GM19395 (cell line): ENCODE measurements at regions not wholly inside any gene's neighbourhood (a gene's known extent, or its start where the extent isn't known, plus 50 kb on each side); places are given as distances from the start of the nearest gene placed in this dataset.

Experiments
- ATAC-seq: cut with Tn5 transposase; IDR thresholded peaks from one replicate; pipeline ENCODE4 v1.9.1; 2021; ENCODE audit warnings: mild to moderate bottlenecking, moderate library complexity; ENCODE audit not compliant: unreplicated experiment

- ATAC-seq, result no peak
Observed at GRCh38 chr11:115576606-115577380, 72.6 kb upstream of the CADM1 start.

DNA sequence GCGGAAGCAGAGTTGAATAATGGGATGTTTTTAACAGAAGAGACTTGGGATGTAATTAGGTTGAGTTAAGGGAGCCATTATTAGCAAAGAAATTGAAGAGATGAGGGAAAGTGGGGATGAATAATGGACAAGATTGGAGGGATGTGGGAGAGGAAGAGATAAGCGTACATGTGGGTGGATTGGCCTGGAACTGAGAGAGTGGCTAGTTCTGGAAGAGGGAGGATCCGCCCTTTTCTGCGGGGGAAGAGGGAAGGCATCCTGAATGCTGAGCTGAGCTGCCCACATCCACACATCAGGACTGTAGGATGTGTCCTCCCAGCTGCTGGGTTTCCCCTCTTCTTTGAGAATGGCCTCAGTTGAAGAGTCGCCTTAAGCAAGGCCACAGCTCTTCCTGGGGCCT, 68.3 kb upstream of the CADM1 start:
- no peak for ATAC-seq

GRCh38 chr11:115566180-115566764, 62.1 kb upstream of the CADM1 start:
- ATAC-seq, result no peak

- ATAC-seq, result no peak
Observed at GRCh38 chr11:115564851-115565250, 60.6 kb upstream of the CADM1 start.

GRCh38 chr11:115561116-115561515, 56.9 kb upstream of the CADM1 start:
- ATAC-seq, result no peak

GRCh38 chr11:115558635-115559034, 54.4 kb upstream of the CADM1 start:
- ATAC-seq, result no peak

- ATAC-seq, result no peak
Observed at GRCh38 chr11:115557681-115558080, 53.5 kb upstream of the CADM1 start.

GRCh38 chr11:115556984-115557383, 52.8 kb upstream of the CADM1 start:
- ATAC-seq, result no peak

DNA sequence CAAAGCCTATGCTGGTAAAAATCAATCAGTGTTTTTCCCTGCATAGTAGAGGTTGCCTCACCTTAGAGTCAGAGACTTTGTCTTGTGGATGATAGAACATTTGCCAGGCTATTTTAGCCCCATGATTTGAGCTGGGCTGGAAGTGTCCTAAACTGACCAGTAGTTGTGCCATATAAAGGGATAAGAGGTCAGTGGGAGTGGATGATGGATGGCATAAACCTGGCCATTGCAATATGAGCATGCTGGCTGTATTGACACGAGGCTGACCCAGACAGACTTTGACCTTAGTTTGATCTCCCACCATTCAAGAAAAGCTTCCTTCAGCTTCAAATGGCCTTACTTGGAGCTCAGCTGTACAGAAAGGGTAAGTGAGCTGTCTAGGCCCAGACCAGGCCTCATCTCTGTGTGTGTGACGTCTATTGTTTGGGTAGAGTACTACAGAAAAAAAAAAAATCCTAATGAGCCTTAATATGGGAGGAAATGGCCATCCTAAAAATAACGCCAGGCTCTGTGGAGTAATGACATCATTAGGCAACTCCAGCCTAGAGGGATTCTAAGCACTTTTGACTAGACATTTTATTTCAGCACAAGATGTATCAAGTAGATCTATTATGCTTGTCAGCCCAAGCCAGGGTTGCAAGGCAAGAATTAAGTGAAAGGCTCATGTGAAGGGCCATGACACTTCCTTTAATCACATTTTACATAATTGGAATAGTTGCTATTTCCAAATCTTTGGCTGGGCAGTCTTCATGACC, 51.3 kb upstream of the CADM1 start:
- no peak for ATAC-seq
